NCI-H1694 treated with DMSO at 0.1 percent for 48 hours (cell line): ENCODE measurements at regions not wholly inside any gene's neighbourhood (a gene's known extent, or its start where the extent isn't known, plus 50 kb on each side); places are given as distances from the start of the nearest gene placed in this dataset.
"Not testable (repeated sequence)": the region's sequence is repeated elsewhere in the genome, so short reads cannot be mapped to it uniquely, and the experiment has no call there.

ENCODE experiments used
- DNase-seq: peaks from one replicate; lab custom pipeline; 2025; lab: John Stamatoyannopoulos, UW

DNA sequence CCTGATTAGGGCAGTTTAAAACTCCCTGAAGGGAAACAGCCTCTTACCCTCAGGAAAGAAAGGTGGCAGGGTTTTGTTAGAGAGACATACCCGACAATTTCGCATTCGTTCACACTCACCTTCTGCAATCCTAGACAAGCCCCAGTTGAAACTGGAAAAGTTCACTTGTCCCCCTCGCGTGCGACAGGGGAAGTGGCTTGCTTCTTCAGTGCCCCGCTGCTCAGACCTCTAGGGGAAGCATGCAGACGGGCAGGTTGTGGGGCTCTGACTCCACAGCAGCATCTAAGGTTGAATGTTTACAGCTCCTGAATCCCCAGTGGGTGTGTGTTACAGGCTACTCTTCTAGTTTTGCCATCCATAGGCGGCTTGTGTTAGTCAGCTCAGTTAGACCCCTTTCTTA is 575.7 kb upstream of the ACO1 start:
- no peak for DNase-seq

DNA sequence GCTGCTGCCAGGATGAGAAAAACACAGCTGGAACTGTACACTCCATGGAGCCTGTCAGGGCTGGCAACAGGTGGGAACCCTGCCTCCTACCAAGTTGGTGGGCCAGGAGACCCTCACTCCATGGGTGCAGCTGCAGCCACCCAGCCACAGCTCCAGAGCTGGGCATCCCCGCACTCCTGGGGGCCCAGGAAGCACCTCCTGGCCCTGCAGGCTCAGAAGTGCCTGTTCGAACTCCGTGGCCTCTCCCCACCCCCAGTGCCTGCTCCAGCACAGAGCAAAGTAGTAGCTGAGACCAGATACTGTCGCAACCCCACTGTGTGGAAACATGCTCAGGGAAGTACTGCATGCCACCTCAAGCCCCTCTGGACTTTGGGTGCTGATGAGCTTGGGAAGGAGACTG is 564.0 kb upstream of the ACO1 start:
- no peak for DNase-seq

DNA sequence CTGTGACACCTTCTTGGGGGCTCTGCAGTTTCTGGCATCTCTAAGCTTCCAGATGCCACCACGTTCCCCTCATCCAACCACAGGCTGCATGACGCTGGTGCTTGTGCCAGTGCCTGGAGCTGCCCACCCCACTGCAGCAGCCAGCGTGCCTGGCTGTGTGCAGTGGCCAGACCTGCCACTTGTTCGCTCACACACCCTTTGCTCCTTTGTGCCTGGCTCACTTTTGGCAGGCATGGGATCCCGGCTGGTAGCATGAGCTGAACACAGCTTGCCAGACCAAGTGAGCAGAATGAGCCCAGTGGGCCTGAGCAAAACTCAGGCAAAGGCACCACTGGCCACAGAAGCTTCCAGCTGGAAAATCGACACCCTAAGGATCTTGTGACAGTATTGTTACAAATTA is 562.9 kb upstream of the ACO1 start:
- DNase-seq: no peak

DNA sequence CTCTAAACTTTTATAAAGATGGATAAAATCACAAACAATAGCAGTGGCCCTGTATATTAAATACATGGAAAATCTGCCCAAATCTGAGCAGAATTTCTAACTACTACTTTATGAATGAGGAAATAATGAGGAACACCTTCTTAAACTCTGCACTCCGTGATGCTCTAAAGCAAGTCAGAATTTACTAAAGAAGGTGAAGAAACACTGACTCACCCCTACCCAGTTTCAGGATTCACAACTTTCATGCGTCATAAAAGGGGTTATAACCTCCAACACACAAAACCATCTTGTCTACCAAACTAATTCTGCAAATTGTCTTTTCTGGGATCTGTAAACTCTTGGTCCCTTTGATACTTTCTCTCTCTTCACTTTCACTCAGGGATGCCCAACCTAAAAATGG is 561.1 kb upstream of the ACO1 start:
- no peak for DNase-seq

GRCh38 chr9:31824860-31825259 is 559.6 kb upstream of the ACO1 start:
- DNase-seq: no peak

DNA sequence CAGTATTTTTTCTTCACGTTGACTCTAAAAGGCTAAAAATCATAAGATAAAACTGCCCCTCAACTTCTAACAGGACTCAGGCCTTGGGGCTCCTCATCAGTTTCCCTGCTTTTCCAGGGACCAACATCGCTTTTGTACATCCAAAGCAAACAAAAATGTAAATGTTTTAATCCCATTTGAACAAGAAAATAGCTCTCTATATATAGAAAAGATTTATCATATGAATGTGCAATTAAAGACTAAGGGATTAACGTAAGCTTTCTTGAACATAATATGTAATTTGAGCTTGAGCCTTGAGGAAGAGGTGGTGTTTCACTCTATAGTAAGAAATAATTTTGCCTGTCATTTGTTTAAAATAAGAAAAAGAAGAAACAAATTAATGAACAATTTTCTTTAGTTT is 547.2 kb upstream of the ACO1 start:
- no peak for DNase-seq

DNA sequence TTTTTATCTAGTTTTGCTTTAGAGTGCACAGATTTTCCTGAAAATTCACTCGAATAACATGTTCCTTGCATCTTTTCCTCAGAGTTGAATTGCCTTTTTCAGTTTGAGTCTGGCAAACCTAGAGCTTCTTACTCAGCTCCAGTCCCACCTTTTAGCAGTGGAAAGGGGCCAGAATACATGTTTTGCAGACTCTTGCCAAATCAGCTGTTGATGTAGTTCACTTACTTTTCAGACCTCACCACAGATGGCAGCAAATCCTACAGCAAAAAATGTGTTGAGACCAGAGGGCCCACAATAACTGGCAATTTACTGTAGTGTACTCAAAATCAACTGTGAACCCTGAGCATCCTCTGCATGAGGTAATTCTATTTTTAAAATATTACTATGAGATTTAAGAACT is 545.2 kb upstream of the ACO1 start:
- DNase-seq: peak; percentile 68

DNA sequence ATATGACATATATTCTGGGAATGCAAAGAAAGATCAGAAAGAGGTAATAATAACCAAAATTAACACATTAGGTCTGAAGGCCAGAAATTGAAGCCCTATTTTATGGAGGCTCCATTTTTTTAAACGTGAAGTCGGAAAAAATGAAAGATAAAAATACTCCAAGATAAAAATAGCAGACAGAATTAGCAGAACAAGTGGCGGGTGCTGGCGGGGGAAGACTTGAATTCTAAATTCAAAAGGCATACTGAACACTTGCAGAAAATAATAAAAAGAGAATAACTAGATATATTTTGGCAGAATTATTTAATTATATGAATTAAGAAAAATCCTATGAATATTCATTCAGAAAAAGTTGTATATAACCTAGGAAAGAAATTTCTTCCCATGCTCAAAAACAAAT is 543.7 kb upstream of the ACO1 start:
- DNase-seq: no peak

- no peak for DNase-seq
Observed at GRCh38 chr9:31847963-31848362, 536.5 kb upstream of the ACO1 start.

- no peak for DNase-seq
Observed at GRCh38 chr9:31848505-31849285, 535.7 kb upstream of the ACO1 start.

GRCh38 chr9:31854187-31854586 is 530.3 kb upstream of the ACO1 start:
- DNase-seq: no peak

GRCh38 chr9:31868830-31869229 is 515.6 kb upstream of the ACO1 start:
- DNase-seq: no peak

- no peak for DNase-seq
Observed at GRCh38 chr9:31870276-31870675, 514.2 kb upstream of the ACO1 start.

GRCh38 chr9:31873722-31874121 is 510.7 kb upstream of the ACO1 start:
- DNase-seq: no peak

- no peak for DNase-seq
Observed at GRCh38 chr9:31894008-31894407, 490.4 kb upstream of the ACO1 start.

DNA sequence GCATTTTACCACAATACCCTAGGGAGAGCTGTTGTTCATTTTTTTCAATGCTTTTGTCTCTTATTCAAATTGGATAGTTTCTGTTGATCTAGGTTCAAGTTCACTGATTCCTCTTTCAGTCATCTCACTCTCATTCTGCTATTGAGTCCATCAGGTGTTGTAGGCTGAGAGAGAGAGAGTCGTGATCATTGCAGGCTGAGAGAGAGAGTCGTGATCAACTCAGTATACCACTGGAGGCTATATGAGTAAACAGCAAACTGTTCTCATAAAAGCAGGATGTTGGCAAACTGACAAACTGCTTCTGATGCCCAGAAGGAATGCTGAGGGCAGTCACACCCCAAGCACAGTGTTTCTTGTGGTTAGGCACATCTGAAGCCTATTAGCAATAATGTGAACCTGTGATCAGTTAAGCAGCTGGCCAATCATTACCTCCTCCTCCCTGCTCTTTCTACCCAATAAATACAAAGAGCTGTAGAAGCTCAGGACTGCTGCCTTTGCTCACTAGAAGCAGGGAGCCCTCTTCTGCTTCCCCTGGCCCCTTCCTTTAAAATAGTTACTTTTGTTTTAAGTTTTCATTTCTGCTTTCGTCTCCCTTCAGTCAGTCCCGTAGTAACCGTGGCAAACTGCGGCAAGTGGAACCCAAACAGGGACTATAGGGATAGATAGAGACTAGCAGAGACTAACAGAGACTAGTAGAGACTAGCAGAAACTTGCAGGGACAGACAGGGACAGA is 476.1 kb upstream of the ACO1 start:
- no peak for DNase-seq

- no peak for DNase-seq
Observed at GRCh38 chr9:31908891-31909480, 475.5 kb upstream of the ACO1 start.

GRCh38 chr9:31912636-31913035 is 471.8 kb upstream of the ACO1 start:
- DNase-seq: no peak

DNA sequence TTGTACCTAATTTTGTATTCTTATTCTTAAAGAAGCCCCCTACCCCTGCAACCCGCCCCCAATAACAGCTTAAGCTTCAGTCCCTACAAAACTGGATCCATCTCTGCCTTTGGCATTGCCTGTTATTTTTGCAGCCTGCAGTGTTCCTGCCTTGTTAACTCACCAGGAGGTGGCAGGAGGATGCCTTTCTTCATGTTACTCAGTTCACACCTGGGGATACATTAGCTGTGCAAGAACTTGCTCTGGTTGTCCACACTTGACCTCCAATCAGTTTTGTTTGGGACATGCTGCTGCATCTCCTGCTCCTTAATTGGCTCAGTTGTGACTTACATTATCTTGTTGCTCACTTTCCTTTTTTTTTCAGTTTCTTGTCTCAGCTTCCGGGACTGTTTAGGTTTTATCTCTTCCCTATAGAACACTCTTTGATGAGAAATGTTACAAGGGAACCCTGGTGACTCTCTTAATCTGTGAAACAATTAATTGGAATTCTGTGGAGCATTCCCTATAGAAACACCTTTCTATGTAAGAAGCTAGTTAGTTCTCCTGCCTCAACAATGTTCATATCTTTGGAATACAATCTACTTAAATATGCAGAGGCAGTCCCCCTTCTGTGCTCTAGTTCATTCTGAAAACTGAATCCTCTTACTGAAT is 467.7 kb upstream of the ACO1 start:
- DNase-seq: no peak

- not testable (repeated sequence) for DNase-seq
Observed at GRCh38 chr9:31937737-31938136, 446.7 kb upstream of the ACO1 start.

DNA sequence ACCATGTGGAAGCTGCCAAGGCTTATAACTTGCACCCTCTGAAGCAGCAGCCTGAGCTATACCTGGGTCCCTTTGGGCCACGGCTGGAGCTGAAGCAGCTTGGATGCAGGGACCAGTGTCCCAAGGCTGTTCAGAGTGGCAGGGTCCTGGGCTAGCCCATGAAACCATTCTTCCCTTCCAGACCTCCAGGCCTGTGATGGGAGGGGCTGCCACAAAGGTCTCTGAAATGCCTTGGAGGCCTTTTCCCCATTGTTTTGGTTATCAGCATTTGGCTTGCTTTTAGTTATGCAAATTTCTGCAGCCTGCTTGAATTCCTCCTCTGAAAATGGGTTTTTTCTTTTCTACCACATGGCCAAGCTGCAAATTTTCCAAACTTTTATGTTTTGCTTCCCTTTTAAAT is 433.7 kb upstream of the ACO1 start:
- no peak for DNase-seq

GRCh38 chr9:31958572-31958971 is 425.9 kb upstream of the ACO1 start:
- DNase-seq: no peak

DNA sequence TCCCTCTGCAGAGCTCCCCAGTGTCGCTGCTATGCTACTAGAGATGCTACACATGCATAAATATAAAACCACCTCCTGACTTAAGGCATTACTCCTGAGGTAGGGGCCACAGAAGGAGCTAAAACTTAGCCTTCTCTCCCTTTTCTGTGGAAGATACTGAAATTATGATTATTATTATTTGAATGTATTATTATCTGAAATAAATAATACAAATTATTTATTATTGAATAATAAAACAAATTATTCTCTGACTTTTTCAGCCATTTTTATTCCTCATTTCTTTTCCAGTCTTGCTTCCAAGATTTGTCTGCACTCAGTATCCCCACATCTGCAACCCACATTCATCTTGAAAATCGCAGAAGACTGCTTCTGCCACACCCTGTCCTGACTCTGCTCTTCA is 414.9 kb upstream of the ACO1 start:
- DNase-seq: no peak
